ENCODE measurements at regions not wholly inside any gene's neighbourhood (a gene's known extent, or its start where the extent isn't known, plus 50 kb on each side); places are given as distances from the start of the nearest gene placed in this dataset.

DNA sequence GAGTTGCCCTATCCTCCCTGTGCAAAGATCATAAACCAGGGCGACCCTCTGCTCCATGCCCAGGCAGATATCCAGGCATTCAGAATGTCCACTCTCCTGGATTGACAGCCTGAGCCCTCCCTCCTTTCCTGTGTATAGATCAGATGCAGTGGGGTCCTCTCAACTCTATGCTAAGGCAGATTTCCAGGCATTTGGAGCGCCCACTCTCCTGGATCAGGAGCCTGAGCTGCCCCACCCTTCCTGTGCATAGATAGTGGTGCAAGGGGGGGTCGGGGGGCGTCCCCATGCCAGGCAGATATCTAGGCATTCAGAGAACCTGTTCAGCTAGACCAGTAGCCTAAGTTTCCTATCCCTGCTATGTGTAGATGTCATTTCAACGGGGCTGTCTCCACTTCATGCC is 941.1 kb downstream of the PCDH19 start:
- H3K4me3 ChIP-seq (ENCODE audit: low read depth, low read length): no peak overlapping the region
- TF ChIP-seq, protein P1, sequence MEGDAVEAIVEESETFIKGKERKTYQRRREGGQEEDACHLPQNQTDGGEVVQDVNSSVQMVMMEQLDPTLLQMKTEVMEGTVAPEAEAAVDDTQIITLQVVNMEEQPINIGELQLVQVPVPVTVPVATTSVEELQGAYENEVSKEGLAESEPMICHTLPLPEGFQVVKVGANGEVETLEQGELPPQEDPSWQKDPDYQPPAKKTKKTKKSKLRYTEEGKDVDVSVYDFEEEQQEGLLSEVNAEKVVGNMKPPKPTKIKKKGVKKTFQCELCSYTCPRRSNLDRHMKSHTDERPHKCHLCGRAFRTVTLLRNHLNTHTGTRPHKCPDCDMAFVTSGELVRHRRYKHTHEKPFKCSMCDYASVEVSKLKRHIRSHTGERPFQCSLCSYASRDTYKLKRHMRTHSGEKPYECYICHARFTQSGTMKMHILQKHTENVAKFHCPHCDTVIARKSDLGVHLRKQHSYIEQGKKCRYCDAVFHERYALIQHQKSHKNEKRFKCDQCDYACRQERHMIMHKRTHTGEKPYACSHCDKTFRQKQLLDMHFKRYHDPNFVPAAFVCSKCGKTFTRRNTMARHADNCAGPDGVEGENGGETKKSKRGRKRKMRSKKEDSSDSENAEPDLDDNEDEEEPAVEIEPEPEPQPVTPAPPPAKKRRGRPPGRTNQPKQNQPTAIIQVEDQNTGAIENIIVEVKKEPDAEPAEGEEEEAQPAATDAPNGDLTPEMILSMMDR (IDR thresholded peaks at IDR 0.05; ENCODE audit: borderline replicate concordance, insufficient read depth, low read depth, low read length): no peak

DNA sequence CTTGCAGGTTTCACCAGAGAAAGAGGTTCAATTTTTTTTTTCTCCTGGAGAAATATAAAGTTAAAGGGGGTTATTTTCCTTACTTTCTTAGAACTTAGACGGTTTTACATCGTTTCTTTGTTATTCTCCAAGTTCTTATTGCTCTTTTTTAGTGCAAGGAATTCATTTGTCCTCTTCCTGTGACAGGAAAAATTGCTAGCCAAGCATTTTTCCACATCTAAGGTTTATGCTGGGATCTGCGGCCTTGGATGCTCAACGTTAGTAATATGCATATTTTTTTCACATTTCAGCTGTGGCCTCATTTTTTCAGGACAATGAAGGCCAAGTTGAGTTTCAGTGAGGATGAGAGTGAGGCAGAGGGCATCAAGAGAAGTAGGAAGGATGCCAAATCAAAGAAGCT is 948.9 kb downstream of the PCDH19 start:
- TF ChIP-seq, protein P1 (IDR thresholded peaks at IDR 0.05; ENCODE audit: borderline replicate concordance, insufficient read depth, low read depth, low read length): no peak
- no peak overlapping the region for H3K4me3 ChIP-seq (ENCODE audit: low read depth, low read length)

DNA sequence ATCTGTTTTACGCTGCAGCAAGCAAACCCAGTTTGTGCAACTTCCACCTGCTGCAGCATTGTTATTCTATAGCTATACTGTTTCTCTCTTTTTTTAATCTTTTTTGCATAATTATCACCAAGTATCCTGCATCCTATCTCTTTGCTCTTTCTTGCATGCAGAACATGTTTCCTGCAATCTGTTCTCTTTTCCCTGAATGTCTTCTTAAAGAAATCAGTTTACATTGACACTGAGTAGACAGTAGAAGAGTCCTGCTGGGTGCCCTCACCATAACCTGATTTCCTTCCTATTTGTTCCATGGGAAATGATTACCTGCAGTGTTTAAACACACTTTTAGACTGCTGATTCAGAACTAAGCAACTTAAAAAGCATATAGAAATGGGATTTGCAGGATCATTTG is 964.7 kb downstream of the PCDH19 start:
- H3K4me3 ChIP-seq (ENCODE audit: low read depth, low read length): no peak overlapping the region
- TF ChIP-seq, protein P1 (IDR thresholded peaks at IDR 0.05; ENCODE audit: borderline replicate concordance, insufficient read depth, low read depth, low read length): no peak

DNA sequence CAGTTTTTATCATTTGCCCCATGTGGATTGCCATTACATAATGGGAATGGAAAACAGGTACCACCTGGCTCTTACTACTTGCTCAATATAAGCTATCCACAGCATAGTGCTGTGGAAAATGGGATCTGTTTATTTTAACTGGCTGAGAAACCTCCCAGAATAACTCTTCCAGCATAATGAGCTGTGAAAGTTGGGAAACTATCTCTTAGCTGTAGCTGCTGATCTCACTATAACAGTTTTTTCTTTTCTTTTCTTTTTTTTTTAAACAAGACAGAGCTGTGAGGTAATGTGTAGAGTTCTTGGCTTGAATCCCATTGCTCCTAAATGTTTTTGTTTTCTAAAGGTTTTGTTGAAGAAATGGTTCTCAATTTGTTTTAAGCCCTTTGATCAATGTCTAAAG is 988.3 kb downstream of the PCDH19 start:
- TF ChIP-seq, protein P1 (IDR thresholded peaks at IDR 0.05; ENCODE audit: borderline replicate concordance, insufficient read depth, low read depth, low read length): no peak
- no peak overlapping the region for H3K4me3 ChIP-seq (ENCODE audit: low read depth, low read length)

DNA sequence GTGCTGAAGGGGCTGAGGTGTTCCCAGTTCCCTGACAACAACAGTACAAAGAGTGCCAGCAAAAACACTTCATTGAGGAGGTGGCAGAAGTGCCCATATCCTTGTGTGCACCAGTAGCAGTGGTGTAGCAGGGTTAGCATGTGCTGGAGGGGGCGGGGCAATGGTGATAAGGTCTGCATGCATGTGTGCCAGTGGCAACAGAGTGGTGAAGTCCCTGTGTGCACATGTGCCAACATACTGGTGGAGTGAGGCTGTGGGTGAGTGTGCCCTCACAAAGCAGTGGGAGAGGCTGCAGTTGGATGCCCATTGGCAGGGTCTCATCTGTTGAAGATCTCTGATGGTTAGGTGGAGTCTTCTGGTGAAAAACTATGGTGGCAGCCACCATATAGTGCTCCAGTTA is 994.6 kb downstream of the PCDH19 start:
- TF ChIP-seq, protein P1 (IDR thresholded peaks at IDR 0.05; ENCODE audit: borderline replicate concordance, insufficient read depth, low read depth, low read length): no peak
- H3K4me3 ChIP-seq (ENCODE audit: low read depth, low read length): no peak overlapping the region

DNA sequence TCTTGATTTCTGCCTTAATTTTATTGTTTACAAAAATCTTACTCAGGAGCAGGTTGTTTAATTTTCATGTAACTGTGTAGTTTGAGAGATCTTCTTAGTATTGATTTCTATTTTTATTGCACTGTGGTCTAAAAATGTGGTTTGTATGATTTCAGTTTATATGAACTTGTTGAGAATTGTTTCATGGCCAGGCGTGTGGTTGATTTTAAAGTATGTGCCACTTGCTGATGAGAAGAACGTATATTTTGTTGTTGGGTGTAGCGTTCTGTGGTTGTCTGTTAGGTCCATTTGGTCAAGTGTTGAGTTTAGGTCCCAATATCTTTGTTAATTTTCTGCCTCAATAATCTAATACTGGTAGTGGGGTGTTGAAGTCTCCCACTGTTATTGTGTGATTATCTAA is 996.8 kb downstream of the PCDH19 start:
- TF ChIP-seq, protein P1 (IDR thresholded peaks at IDR 0.05; ENCODE audit: borderline replicate concordance, insufficient read depth, low read depth, low read length): no peak
- no peak overlapping the region for H3K4me3 ChIP-seq (ENCODE audit: low read depth, low read length)

DNA sequence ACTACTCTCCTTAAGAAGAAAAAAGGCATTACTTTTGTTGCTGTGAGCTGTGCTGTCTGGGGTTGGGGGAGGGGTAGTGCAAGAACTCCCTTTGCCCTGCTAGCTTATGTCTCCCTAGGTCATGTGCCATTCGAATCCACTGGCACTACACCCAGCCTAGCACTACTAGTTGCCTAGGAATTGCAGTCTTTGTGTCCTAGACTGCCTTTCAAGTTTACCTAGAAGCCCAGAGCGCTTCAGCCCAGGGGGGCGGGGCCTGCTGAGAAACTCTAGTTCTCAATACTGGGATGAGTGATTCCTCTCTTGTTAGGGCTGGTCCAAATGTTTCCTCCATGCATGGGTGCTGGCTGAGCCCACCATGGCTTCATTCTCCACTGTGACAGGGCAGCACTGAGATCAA is 1011.5 kb downstream of the PCDH19 start:
- TF ChIP-seq, protein P1 (IDR thresholded peaks at IDR 0.05; ENCODE audit: borderline replicate concordance, insufficient read depth, low read depth, low read length): no peak

More for the DNA sequence above, 1011.5 kb downstream of the PCDH19 start:
- H3K4me3 ChIP-seq (ENCODE audit: low read depth, low read length): no peak overlapping the region

Data from GM12875 (cell line).